ENCODE measurements at regions not wholly inside any gene's neighbourhood (a gene's known extent, or its start where the extent isn't known, plus 50 kb on each side); places are given as distances from the start of the nearest gene placed in this dataset.

GRCh38 chr3:18797378-18797777, 350.9 kb upstream of the KCNH8 start:
- 74 to 80% methylated on average over 3 of the region's 3 CpGs for WGBS, 2 donors
- H3K4me3 ChIP-seq: no peak overlapping the region
- H3K27ac ChIP-seq: no peak overlapping the region
- intact Hi-C loops (cut with DNase I): no loop called here
- DNase-seq: no peak
- H3K4me1 ChIP-seq: no peaks in the 10 kb centered on the region
- H3K9me3 ChIP-seq: no peaks in the 10 kb centered on the region
- H3K36me3 ChIP-seq: no peaks in the 10 kb centered on the region
- TF ChIP-seq CTCF (IDR thresholded peaks at IDR 0.05) (no peak), POLR2A (IDR thresholded peaks at IDR 0.05) (no peak)
- no peaks in the 10 kb centered on the region for H3K27me3 ChIP-seq

- no peak overlapping the region for H3K4me3 ChIP-seq
- no peaks in the 10 kb centered on the region for H3K36me3 ChIP-seq
- no peaks in the 10 kb centered on the region for H3K4me1 ChIP-seq
- H3K27ac ChIP-seq: no peak overlapping the region
- WGBS, 2 donors: 28 to 37% methylated on average over 2 of the region's 2 CpGs
- no peak for TF ChIP-seq CTCF (IDR thresholded peaks at IDR 0.05)
- no peak for TF ChIP-seq POLR2A (IDR thresholded peaks at IDR 0.05)
- no peaks in the 10 kb centered on the region for H3K27me3 ChIP-seq
- no peak for DNase-seq
- no peaks in the 10 kb centered on the region for H3K9me3 ChIP-seq
- intact Hi-C loops (cut with DNase I): no loop called here
Measured at GRCh38 chr3:18795078-18795477, 353.2 kb upstream of the KCNH8 start.

DNA sequence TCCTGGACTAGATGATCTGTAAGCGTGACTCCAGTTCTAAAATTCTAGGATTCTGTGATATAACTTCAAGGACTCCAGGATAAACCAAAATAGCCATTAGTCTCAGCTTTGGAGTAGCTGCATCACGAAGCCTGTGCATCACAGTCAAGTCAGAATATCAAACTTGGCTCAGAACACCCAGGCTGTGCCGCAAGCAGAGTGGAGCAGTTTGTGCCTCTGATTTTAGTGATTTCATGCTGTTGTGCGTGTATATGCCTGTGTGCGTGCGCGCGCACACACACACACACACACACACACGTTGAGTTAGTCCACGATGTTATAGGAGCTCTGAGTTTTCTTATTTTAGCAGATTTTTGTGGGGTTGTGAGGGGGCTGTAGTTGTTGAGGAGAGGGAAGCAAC, 356.6 kb upstream of the KCNH8 start:
- no peaks in the 10 kb centered on the region for H3K27me3 ChIP-seq
- TF ChIP-seq POLR2A (IDR thresholded peaks at IDR 0.05) (no peak), CTCF (IDR thresholded peaks at IDR 0.05) (no peak)
- DNase-seq: no peak
- no peak overlapping the region for H3K4me3 ChIP-seq
- H3K27ac ChIP-seq: no peak overlapping the region
- no peaks in the 10 kb centered on the region for H3K9me3 ChIP-seq
- H3K4me1 ChIP-seq: no peaks in the 10 kb centered on the region
- intact Hi-C loops (cut with DNase I): no loop called here
- WGBS, 2 donors: 78 to 88% methylated on average over 4 to 10 of the region's 10 CpGs
- H3K36me3 ChIP-seq: no peaks in the 10 kb centered on the region

GRCh38 chr3:18791182-18791581, 357.1 kb upstream of the KCNH8 start:
- TF ChIP-seq CTCF (IDR thresholded peaks at IDR 0.05) (no peak), POLR2A (IDR thresholded peaks at IDR 0.05) (no peak)
- Histone ChIP-seq H3K4me3 (no peak overlapping the region), H3K27ac (no peak overlapping the region), H3K4me1 (no peaks in the 10 kb centered on the region), H3K9me3 (no peaks in the 10 kb centered on the region), H3K27me3 (no peaks in the 10 kb centered on the region), H3K36me3 (no peaks in the 10 kb centered on the region)
- DNase-seq: no peak
- WGBS, 2 donors: 47 to 52% methylated on average over 8 of the region's 8 CpGs
- intact Hi-C loops (cut with DNase I): no loop called here

DNA sequence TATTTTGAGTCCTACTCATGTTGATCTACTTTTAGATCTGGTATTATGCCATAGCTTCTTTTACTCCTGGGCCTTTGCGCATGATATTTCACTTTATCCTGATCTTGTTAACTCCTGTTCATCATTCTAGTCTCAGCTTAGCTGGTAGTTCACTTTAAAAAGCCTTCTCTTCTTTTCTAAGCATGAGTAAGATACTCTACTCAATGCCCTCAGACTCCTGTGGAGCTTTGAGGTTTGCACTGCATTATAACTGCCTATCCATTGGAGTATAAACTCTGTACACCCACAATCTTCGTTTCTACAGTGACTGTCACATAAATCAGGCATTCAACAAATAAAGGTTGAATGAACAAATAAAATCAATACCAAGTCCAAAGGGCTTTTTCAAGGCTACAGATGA, 357.9 kb upstream of the KCNH8 start:
- Histone ChIP-seq H3K27ac (no peak overlapping the region), H3K9me3 (no peaks in the 10 kb centered on the region), H3K4me1 (no peaks in the 10 kb centered on the region), H3K36me3 (no peaks in the 10 kb centered on the region), H3K4me3 (no peak overlapping the region), H3K27me3 (no peaks in the 10 kb centered on the region)
- DNase-seq: no peak
- TF ChIP-seq CTCF (IDR thresholded peaks at IDR 0.05) (no peak), POLR2A (IDR thresholded peaks at IDR 0.05) (no peak)
- intact Hi-C loops (cut with DNase I): no loop called here
- WGBS, 2 donors: 59 to 66% methylated on average over 2 of the region's 2 CpGs

Measured in esophagus squamous epithelium (tissue), 5 donors.